Tibial artery (tissue), 4 donors: ENCODE measurements at regions not wholly inside any gene's neighbourhood (a gene's known extent, or its start where the extent isn't known, plus 50 kb on each side); places are given as distances from the start of the nearest gene placed in this dataset.

Source experiments
- DNase-seq, 2 donors: peaks; one replicate each; pipeline ENCODE4 v3.0.0-alpha.2; 2019
- H3K27ac ChIP-seq, 2 donors: fragments of 200-600 bp; sonication (generic) in 1 of 2; 1 replicate in 1 of 2; 2 replicates in 1 of 2; pipeline ENCODE4 v1.5.1; 2018 to 2019; ENCODE audit warnings: mild to moderate bottlenecking in 1 of 2
- H3K27me3 ChIP-seq, 2 donors: fragments of 200-600 bp; sonication (generic) in 1 of 2; one replicate each; pipeline versions ENCODE4 v1.5.1 to v1.6.0; 2016 to 2019
- H3K36me3 ChIP-seq, 3 donors: fragments of 200-600 bp; sonication (generic) in 2 of 3; one replicate each; pipeline ENCODE4 v1.5.1; 2016 to 2019; ENCODE audit warnings: mild to moderate bottlenecking in 2 of 3
- H3K4me1 ChIP-seq, 4 donors: fragments of 200-600 bp; sonication (generic) in 2 of 4; 1 replicate in 3 of 4; 2 replicates in 1 of 4; pipeline ENCODE4 v1.5.1; 2016 to 2019
- H3K4me3 ChIP-seq, 2 donors: fragments of 200-600 bp; sonication (generic) in 1 of 2; 1 replicate in 1 of 2; 2 replicates in 1 of 2; pipeline ENCODE4 v1.5.1; 2018 to 2019; ENCODE audit warnings: mild to moderate bottlenecking in 2 of 2
- H3K9me3 ChIP-seq, 3 donors: fragments of 200-600 bp; sonication (generic) in 1 of 3; one replicate each; pipeline ENCODE4 v1.5.1; 2016 to 2019
- intact Hi-C: fragments of 100-400 bp; cut with DNase I; formaldehyde crosslinking; loops from one replicate; pipeline ENCODE4 v1.15.0; 2023; ENCODE audit warnings: low total_unique reads
- TF ChIP-seq, protein P1 (sequence below), 2 experiments: fragments of 200-600 bp in 1 of 2; fragments of 450-650 bp in 1 of 2; IDR thresholded peaks; one replicate each; pipeline ENCODE4 v1.5.1; 2017 to 2019; ENCODE audit warnings: antibody characterized with exemption in 2 of 2, mild to moderate bottlenecking in 1 of 2, moderate library complexity in 1 of 2

DNA sequence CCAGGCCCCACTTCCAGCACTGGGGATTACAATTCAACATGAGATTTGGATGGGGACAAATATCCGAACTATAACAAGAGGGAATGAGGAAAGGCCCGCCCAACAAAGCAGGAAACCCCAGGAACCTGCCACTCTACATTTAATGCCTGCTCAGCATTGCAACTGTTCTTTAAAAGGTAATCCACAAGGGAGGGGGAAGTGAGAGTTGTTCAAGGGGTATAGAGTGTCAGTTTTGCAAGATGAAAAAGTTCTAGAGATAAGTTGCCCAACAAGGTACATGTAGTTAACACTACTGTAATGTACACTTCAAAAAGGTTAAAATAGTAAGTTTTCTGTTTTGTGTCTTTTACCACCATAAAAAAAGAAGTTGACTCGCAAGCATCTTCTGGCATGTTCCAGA, 137.6 kb downstream of the MBD2 start:
- H3K9me3 ChIP-seq, result no peaks in the 10 kb centered on the region
- intact Hi-C loops, result no loop called here
- H3K27me3 ChIP-seq, result no peaks in the 10 kb centered on the region
- TF ChIP-seq, protein P1, sequence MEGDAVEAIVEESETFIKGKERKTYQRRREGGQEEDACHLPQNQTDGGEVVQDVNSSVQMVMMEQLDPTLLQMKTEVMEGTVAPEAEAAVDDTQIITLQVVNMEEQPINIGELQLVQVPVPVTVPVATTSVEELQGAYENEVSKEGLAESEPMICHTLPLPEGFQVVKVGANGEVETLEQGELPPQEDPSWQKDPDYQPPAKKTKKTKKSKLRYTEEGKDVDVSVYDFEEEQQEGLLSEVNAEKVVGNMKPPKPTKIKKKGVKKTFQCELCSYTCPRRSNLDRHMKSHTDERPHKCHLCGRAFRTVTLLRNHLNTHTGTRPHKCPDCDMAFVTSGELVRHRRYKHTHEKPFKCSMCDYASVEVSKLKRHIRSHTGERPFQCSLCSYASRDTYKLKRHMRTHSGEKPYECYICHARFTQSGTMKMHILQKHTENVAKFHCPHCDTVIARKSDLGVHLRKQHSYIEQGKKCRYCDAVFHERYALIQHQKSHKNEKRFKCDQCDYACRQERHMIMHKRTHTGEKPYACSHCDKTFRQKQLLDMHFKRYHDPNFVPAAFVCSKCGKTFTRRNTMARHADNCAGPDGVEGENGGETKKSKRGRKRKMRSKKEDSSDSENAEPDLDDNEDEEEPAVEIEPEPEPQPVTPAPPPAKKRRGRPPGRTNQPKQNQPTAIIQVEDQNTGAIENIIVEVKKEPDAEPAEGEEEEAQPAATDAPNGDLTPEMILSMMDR (IDR thresholded peaks at IDR 0.05), result no peak
- H3K4me1 ChIP-seq, result no peaks in the 10 kb centered on the region
- H3K4me3 ChIP-seq, result no peak overlapping the region
- no peak overlapping the region for H3K27ac ChIP-seq
- no peak for DNase-seq
- no peaks in the 10 kb centered on the region for H3K36me3 ChIP-seq

DNA sequence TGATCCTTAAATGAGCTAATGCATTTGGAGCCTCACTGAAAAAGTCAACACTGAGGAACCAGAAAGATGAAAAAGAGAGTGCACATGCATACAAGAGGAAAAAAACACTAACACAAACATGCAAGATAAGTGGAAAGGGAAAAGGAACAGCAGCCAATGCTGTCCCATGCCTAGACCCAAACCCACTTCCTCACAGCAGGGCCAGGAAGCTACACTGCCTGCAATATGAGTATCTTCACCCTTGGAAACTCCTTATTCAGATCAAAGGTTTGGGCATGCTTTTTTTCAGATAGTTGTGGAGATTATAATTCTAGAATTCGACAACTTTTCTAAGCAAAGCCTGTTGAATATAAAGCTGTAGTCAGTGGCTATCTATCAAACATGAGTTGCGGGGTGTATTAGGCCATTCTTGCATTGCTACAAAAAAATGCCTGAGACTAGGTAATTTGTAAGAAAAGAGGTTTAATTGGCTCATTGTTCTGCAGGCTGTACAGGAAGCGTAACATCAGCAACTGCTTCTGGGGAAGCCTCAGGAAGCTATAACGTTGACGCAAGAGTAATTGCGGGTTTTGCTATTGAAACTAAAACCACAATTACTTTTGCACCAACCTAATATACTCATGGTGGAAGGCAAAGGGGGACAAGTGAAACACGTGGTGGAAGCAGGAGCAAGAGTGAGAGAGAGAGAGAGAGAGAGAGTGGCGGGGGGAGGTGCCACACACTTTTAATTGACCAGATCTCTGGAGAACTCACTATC, 138.2 kb downstream of the MBD2 start:
- Histone ChIP-seq H3K27me3 (no peaks in the 10 kb centered on the region), H3K4me3 (no peak overlapping the region), H3K4me1 (no peaks in the 10 kb centered on the region), H3K27ac (no peak overlapping the region), H3K36me3 (no peaks in the 10 kb centered on the region), H3K9me3 (no peaks in the 10 kb centered on the region)
- intact Hi-C loops, result no loop called here
- no peak for DNase-seq
- TF ChIP-seq, protein P1 (IDR thresholded peaks at IDR 0.05), result no peak

DNA sequence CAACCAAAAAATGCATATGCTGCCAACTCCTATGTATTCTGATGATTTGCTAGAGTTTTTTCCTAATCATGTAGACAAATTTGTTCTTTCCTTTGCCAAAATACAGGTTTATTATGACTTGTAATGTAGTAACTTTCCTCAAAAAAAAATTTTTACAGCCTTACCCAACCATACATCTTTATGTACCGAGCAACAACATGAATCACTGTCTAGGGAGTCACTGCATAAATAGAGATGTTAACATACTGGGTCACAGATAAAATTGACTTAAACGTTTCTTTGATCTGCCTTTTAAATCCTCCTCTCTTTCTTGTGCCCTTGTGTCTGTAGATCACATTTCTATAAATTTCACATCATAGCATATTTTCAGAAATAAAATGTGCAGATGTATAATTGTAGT, 143.6 kb downstream of the MBD2 start:
- Histone ChIP-seq H3K36me3 (no peaks in the 10 kb centered on the region), H3K4me3 (no peak overlapping the region), H3K4me1 (no peaks in the 10 kb centered on the region), H3K27me3 (no peaks in the 10 kb centered on the region), H3K9me3 (no peaks in the 10 kb centered on the region), H3K27ac (no peak overlapping the region)
- TF ChIP-seq, protein P1 (IDR thresholded peaks at IDR 0.05), result no peak
- no peak for DNase-seq
- intact Hi-C loops, result no loop called here

DNA sequence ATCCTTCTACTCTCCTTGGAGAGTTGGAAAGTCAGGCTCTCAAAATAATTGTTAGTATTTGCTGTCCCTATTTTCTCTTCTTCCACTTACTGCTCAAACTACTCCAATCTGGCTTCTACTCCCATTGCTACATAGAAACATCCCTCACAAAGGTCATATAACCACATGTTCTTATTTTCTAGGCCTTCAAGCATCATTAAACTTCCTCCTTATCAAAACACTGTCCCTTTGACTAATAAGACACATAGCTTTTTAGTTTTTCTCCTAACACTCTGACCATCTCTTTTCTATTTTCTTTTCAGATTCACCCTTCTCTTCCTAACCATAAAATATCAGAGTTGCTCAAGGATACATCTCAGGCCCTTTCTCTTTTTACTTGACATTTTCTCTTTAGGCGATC, 148.3 kb downstream of the MBD2 start:
- no peaks in the 10 kb centered on the region for H3K36me3 ChIP-seq
- no peak for DNase-seq
- no peaks in the 10 kb centered on the region for H3K4me1 ChIP-seq
- no peak overlapping the region for H3K4me3 ChIP-seq
- TF ChIP-seq, protein P1 (IDR thresholded peaks at IDR 0.05), result no peak
- intact Hi-C loops, result no loop called here
- H3K9me3 ChIP-seq, result no peaks in the 10 kb centered on the region
- no peak overlapping the region for H3K27ac ChIP-seq
- H3K27me3 ChIP-seq, result no peaks in the 10 kb centered on the region

DNA sequence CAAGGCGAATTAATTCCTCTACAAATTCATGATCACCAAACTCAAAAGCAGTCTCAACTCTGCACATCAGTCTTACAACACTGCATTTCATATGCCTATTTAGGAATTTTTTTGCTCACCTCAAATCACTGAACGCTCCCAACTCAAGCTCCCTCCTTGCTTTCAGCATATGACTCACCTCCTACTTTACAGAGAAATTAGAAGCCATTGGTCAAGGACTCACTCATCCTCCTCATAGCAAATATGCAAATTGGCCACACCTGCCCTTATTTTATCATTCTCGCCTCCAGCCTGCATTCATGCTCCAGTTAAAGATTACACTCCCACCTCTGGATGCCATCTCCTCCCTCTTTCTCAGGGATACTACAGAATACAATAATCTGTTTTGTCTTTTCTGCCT, 148.8 kb downstream of the MBD2 start:
- H3K9me3 ChIP-seq, result no peaks in the 10 kb centered on the region
- no peaks in the 10 kb centered on the region for H3K4me1 ChIP-seq
- no peaks in the 10 kb centered on the region for H3K36me3 ChIP-seq
- no peak for DNase-seq
- H3K27me3 ChIP-seq, result no peaks in the 10 kb centered on the region
- no peak overlapping the region for H3K4me3 ChIP-seq
- intact Hi-C loops, result no loop called here
- TF ChIP-seq, protein P1 (IDR thresholded peaks at IDR 0.05), result no peak
- no peak overlapping the region for H3K27ac ChIP-seq

DNA sequence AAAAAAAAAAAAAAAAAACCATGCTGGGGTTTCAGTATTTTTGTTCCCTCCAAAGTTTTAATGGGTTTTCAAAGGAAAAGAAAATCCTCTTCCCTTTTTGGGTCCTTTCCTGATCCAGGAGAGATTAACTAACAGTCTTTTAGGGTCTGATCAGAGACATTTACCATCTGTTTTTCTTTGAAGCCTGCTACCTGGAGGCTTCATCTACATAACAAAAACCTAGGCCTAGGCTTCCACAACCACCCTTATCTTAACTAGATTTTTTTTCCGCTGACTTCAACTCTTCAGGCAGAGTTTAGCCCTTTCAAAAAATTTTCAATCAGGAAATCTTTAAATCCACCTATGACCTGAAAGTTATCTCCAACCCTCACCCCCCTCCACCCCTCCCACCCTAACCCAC, 154.7 kb downstream of the MBD2 start:
- no peaks in the 10 kb centered on the region for H3K36me3 ChIP-seq
- H3K27ac ChIP-seq, result no peak overlapping the region
- no peaks in the 10 kb centered on the region for H3K27me3 ChIP-seq
- no peaks in the 10 kb centered on the region for H3K4me1 ChIP-seq
- no peak for DNase-seq
- TF ChIP-seq, protein P1 (IDR thresholded peaks at IDR 0.05), result no peak
- H3K4me3 ChIP-seq, result no peak overlapping the region
- intact Hi-C loops, result no loop called here
- H3K9me3 ChIP-seq, result no peaks in the 10 kb centered on the region
